Chondrocyte (in vitro differentiated cells): ENCODE measurements at regions not wholly inside any gene's neighbourhood (a gene's known extent, or its start where the extent isn't known, plus 50 kb on each side); places are given as distances from the start of the nearest gene placed in this dataset.
"Not testable (repeated sequence)": the region's sequence is repeated elsewhere in the genome, so short reads cannot be mapped to it uniquely, and the experiment has no call there.

Experiments used
- DNase-seq: peaks from one replicate; pipeline ENCODE4 v3.0.0; 2021; ENCODE audit warnings: mixed read lengths, low spot score
- H3K27ac Mint-ChIP-seq: one replicate; pipeline ENCODE4 v1.8.0; 2021; ENCODE audit warnings: mild to moderate bottlenecking, moderate library complexity, mixed read lengths; ENCODE audit not compliant: unreplicated experiment
- H3K27me3 Mint-ChIP-seq: 2 replicates; pipeline ENCODE4 v1.8.0; 2021; ENCODE audit warnings: low read depth, mixed read lengths
- H3K36me3 Mint-ChIP-seq: 2 replicates; pipeline ENCODE4 v1.8.0; 2021; ENCODE audit warnings: low read depth, mixed read lengths
- H3K4me1 Mint-ChIP-seq: 2 replicates; pipeline ENCODE4 v1.8.0; 2021; ENCODE audit warnings: low read depth, mild to moderate bottlenecking, mixed read lengths
- H3K4me3 Mint-ChIP-seq: one replicate; pipeline ENCODE4 v1.8.0; 2021; ENCODE audit warnings: mild to moderate bottlenecking, moderate library complexity, mixed read lengths; ENCODE audit not compliant: unreplicated experiment
- H3K9me3 Mint-ChIP-seq: 2 replicates; pipeline ENCODE4 v1.8.0; 2021; ENCODE audit warnings: low read depth, mixed read lengths
- CTCF ChIP-seq: fragments of 200-600 bp; sonication (generic); IDR thresholded peaks from 2 replicates; pipeline ENCODE4 v1.5.0; 2021; ENCODE audit warnings: antibody characterized with exemption, mild to moderate bottlenecking, moderate library complexity

- H3K4me3 Mint-ChIP-seq = no peak overlapping the region
- TF ChIP-seq CTCF = no peak
- H3K27ac Mint-ChIP-seq = no peak overlapping the region
- no peaks in the 10 kb centered on the region for H3K4me1 Mint-ChIP-seq
- no peaks in the 10 kb centered on the region for H3K9me3 Mint-ChIP-seq
- no peak for DNase-seq
- no peaks in the 10 kb centered on the region for H3K36me3 Mint-ChIP-seq
- H3K27me3 Mint-ChIP-seq = peaks cover 34% of the 10 kb centered on the region
Measured at GRCh38 chr2:241999184-241999583, 129.7 kb downstream of the RTP5 start.

- H3K9me3 Mint-ChIP-seq = no peaks in the 10 kb centered on the region
- no peaks in the 10 kb centered on the region for H3K36me3 Mint-ChIP-seq
- DNase-seq = no peak
- no peak for TF ChIP-seq CTCF
- H3K27ac Mint-ChIP-seq = no peak overlapping the region
- H3K27me3 Mint-ChIP-seq = peaks cover 29% of the 10 kb centered on the region
- no peak overlapping the region for H3K4me3 Mint-ChIP-seq
- H3K4me1 Mint-ChIP-seq = no peaks in the 10 kb centered on the region
Measured at GRCh38 chr2:242001853-242002252, 132.3 kb downstream of the RTP5 start.

GRCh38 chr2:242002944-242003343 is 133.4 kb downstream of the RTP5 start:
- DNase-seq = no peak
- H3K27me3 Mint-ChIP-seq = peaks cover 20% of the 10 kb centered on the region
- no peaks in the 10 kb centered on the region for H3K4me1 Mint-ChIP-seq
- H3K4me3 Mint-ChIP-seq = no peak overlapping the region
- H3K36me3 Mint-ChIP-seq = no peaks in the 10 kb centered on the region
- H3K9me3 Mint-ChIP-seq = no peaks in the 10 kb centered on the region
- H3K27ac Mint-ChIP-seq = no peak overlapping the region
- TF ChIP-seq CTCF = no peak

GRCh38 chr2:242004223-242004901 is 134.8 kb downstream of the RTP5 start:
- H3K4me3 Mint-ChIP-seq = no peak overlapping the region
- H3K9me3 Mint-ChIP-seq = no peaks in the 10 kb centered on the region
- no peaks in the 10 kb centered on the region for H3K4me1 Mint-ChIP-seq
- no peak for DNase-seq
- H3K36me3 Mint-ChIP-seq = no peaks in the 10 kb centered on the region
- TF ChIP-seq CTCF = no peak
- peaks cover 11% of the 10 kb centered on the region for H3K27me3 Mint-ChIP-seq
- no peak overlapping the region for H3K27ac Mint-ChIP-seq

GRCh38 chr2:242004902-242005230 is 135.3 kb downstream of the RTP5 start:
- Mint-ChIP-seq H3K4me3 (no peak overlapping the region), H3K36me3 (no peaks in the 10 kb centered on the region), H3K27ac (no peak overlapping the region), H3K4me1 (no peaks in the 10 kb centered on the region), H3K27me3 (peaks cover 8% of the 10 kb centered on the region), H3K9me3 (no peaks in the 10 kb centered on the region)
- no peak for TF ChIP-seq CTCF
- no peak for DNase-seq

GRCh38 chr2:242006091-242006634 is 136.6 kb downstream of the RTP5 start:
- H3K27ac Mint-ChIP-seq, H3K4me3 Mint-ChIP-seq: not testable (repeated sequence)

GRCh38 chr2:242008908-242009307 is 139.4 kb downstream of the RTP5 start:
- H3K9me3 Mint-ChIP-seq, H3K27me3 Mint-ChIP-seq: not testable (repeated sequence)

More at GRCh38 chr2:242006091-242006634, 136.6 kb downstream of the RTP5 start:
- not testable (repeated sequence) for DNase-seq, H3K36me3 Mint-ChIP-seq, H3K9me3 Mint-ChIP-seq, H3K27me3 Mint-ChIP-seq, H3K4me1 Mint-ChIP-seq

GRCh38 chr2:242009846-242010245 is 140.3 kb downstream of the RTP5 start:
- H3K4me1 Mint-ChIP-seq, H3K9me3 Mint-ChIP-seq, H3K36me3 Mint-ChIP-seq, DNase-seq, H3K4me3 Mint-ChIP-seq, H3K27ac Mint-ChIP-seq, H3K27me3 Mint-ChIP-seq: not testable (repeated sequence)

More at GRCh38 chr2:242008908-242009307, 139.4 kb downstream of the RTP5 start:
- not testable (repeated sequence) for H3K4me1 Mint-ChIP-seq, DNase-seq, H3K36me3 Mint-ChIP-seq, H3K27ac Mint-ChIP-seq, H3K4me3 Mint-ChIP-seq
